Neutrophil (primary cell): ENCODE measurements at regions not wholly inside any gene's neighbourhood (a gene's known extent, or its start where the extent isn't known, plus 50 kb on each side); places are given as distances from the start of the nearest gene placed in this dataset.

ENCODE experiments used
- H3K27ac ChIP-seq: fragments of 200-600 bp; sonication (generic); 2 replicates; pipeline ENCODE4 v1.5.1; 2016; ENCODE audit warnings: mild to moderate bottlenecking, moderate library complexity
- H3K27me3 ChIP-seq: fragments of 200-600 bp; sonication (generic); 2 replicates; pipeline ENCODE4 v1.6.0; 2016; ENCODE audit warnings: mild to moderate bottlenecking
- H3K36me3 ChIP-seq: fragments of 200-600 bp; sonication (generic); 2 replicates; pipeline ENCODE4 v1.5.1; 2017
- H3K4me1 ChIP-seq, 2 experiments: fragments of 200-600 bp in 1 of 2; sonication (generic) in 1 of 2; 1 replicate in 1 of 2; 2 replicates in 1 of 2; pipeline versions ENCODE4 v1.5.1 to v1.6.1; 2013 to 2016; ENCODE audit warnings: low read depth in 1 of 2, low read length in 1 of 2, mild to moderate bottlenecking in 1 of 2, moderate library complexity in 1 of 2; ENCODE audit not compliant: control insufficient read depth in 1 of 2, insufficient read depth in 1 of 2
- H3K4me3 ChIP-seq, 2 experiments: fragments of 200-600 bp in 1 of 2; sonication (generic) in 1 of 2; 1 replicate in 1 of 2; 2 replicates in 1 of 2; pipeline ENCODE4 v1.5.1; 2013 to 2016; ENCODE audit warnings: low read depth in 1 of 2, low read length in 1 of 2, mild to moderate bottlenecking in 1 of 2, moderate library complexity in 1 of 2
- H3K9me3 ChIP-seq: fragments of 200-600 bp; sonication (generic); 2 replicates; pipeline ENCODE4 v1.5.1; 2016
- TF ChIP-seq, protein P1 (sequence below): fragments of 200-600 bp; sonication (generic); IDR thresholded peaks from 2 replicates; pipeline ENCODE4 v1.5.1; 2016; ENCODE audit warnings: antibody characterized with exemption

DNA sequence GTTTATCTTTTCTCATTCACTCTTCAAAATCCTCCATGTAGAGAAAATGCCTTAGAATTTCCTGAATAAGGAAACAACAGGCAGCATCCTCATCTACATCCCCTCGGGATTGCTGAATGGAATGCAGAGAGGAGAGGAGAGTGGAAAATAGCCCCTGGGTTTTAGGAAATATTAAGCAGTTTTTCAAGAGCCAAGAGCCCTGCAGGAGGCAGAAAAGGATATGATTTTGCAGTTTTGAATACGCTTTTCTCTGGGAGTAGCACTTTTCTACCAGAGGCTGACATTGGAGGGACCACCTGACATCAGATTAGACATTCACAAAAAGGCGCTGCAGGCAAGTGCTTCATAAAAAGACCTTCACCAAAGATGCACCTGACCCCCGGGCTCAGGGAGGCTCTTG, 362.2 kb upstream of the SFSWAP start:
- Histone ChIP-seq H3K4me3 (no peak overlapping the region), H3K9me3 (no peaks in the 10 kb centered on the region), H3K36me3 (no peaks in the 10 kb centered on the region), H3K27ac (no peak overlapping the region), H3K4me1 (no peaks in the 10 kb centered on the region), H3K27me3 (peaks cover 29% of the 10 kb centered on the region)
- TF ChIP-seq, protein P1, sequence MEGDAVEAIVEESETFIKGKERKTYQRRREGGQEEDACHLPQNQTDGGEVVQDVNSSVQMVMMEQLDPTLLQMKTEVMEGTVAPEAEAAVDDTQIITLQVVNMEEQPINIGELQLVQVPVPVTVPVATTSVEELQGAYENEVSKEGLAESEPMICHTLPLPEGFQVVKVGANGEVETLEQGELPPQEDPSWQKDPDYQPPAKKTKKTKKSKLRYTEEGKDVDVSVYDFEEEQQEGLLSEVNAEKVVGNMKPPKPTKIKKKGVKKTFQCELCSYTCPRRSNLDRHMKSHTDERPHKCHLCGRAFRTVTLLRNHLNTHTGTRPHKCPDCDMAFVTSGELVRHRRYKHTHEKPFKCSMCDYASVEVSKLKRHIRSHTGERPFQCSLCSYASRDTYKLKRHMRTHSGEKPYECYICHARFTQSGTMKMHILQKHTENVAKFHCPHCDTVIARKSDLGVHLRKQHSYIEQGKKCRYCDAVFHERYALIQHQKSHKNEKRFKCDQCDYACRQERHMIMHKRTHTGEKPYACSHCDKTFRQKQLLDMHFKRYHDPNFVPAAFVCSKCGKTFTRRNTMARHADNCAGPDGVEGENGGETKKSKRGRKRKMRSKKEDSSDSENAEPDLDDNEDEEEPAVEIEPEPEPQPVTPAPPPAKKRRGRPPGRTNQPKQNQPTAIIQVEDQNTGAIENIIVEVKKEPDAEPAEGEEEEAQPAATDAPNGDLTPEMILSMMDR, result no peak

DNA sequence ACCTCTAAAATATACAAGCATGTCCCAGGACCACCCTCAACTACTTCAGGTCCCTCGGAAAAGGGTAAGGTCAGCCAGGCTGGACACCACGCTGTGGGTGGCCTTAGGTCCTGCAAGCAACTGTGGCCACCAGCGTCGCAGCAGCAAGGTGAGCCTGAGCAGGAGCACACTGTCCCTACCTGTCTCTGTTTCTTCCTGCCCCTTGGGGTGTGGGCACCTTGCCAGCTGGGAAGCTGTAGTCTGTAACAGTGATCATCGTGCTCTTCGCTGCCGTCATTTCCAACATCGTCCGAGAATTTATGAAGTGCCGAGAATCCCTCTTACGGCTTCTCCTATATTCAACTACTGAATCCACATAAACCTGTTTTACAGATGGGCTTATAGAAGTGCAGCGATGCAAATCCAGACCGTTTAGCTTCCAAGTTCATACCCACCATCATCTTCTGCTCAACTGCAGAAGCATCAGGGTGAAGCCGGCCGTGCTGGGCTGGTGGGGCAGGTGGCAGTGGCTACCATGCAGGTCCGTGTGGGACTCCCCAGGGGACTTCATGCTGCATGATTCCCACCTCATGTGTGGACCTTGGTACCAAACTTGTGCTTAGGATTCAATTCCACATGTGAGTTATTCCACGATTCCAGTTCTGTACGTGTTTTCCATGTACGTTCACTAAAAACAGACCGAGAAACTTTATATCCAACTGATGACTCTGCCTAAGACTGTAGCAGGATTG, 361.3 kb upstream of the SFSWAP start:
- Histone ChIP-seq H3K36me3 (no peaks in the 10 kb centered on the region), H3K4me1 (no peaks in the 10 kb centered on the region), H3K9me3 (no peaks in the 10 kb centered on the region), H3K27me3 (peaks cover 29% of the 10 kb centered on the region), H3K4me3 (no peak overlapping the region), H3K27ac (no peak overlapping the region)
- TF ChIP-seq, protein P1, result no peak

DNA sequence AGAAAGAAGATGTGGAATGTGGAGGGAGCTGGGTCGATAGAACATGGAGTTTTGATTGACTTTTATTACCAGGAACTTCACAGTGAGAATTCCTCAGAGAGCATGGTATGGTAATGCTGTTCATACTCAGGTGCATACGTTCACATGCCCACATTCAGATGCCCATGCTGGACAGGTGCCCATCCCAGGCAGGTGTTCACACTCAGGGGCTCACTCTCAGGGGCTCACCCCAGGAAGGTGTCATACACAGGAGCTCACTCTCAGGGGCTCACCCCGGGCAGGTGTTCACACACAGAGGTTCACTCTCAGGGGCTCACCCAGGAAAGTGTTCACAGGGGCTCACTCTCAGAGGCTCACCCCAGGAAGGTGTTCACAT, 360.0 kb upstream of the SFSWAP start:
- H3K36me3 ChIP-seq, result no peaks in the 10 kb centered on the region
- H3K4me3 ChIP-seq, result no peak overlapping the region
- no peaks in the 10 kb centered on the region for H3K4me1 ChIP-seq
- H3K27ac ChIP-seq, result no peak overlapping the region
- peaks cover 29% of the 10 kb centered on the region for H3K27me3 ChIP-seq
- TF ChIP-seq, protein P1, result no peak
- no peaks in the 10 kb centered on the region for H3K9me3 ChIP-seq

DNA sequence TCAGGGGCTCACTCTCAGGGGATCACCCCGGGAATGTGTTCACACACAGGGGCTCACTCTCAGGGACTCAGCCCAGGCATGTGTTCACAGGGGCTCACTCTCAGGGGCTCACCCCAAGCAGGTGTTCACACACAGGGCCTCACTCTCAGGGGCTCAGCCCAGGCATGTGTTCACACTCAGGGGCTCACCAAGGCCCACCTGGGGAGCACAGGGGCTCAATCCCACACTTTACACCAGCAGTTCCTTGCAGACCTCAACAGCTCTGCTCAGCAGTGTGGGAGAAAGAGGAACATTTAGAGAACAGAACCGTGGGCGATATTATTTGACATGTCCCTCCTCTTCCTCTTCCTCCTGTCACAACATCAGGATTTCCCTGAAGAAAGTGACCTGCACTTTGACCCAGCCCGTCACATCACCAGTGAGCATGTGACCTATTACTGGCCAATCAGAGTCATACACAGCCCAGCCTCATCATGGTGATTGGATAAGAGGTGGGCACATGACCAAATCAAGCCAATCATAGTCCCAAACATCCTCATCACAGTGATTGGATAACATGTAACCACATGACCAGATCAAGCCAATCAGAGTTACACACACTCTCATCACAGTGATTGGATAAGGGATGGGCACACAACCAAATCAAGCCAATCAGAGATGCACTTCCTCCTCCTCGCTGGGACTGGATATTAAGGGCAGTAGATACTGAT, 359.4 kb upstream of the SFSWAP start:
- TF ChIP-seq, protein P1, result no peak
- Histone ChIP-seq H3K27me3 (peaks cover 29% of the 10 kb centered on the region), H3K27ac (no peak overlapping the region), H3K4me1 (no peaks in the 10 kb centered on the region), H3K36me3 (no peaks in the 10 kb centered on the region), H3K4me3 (no peak overlapping the region), H3K9me3 (no peaks in the 10 kb centered on the region)

DNA sequence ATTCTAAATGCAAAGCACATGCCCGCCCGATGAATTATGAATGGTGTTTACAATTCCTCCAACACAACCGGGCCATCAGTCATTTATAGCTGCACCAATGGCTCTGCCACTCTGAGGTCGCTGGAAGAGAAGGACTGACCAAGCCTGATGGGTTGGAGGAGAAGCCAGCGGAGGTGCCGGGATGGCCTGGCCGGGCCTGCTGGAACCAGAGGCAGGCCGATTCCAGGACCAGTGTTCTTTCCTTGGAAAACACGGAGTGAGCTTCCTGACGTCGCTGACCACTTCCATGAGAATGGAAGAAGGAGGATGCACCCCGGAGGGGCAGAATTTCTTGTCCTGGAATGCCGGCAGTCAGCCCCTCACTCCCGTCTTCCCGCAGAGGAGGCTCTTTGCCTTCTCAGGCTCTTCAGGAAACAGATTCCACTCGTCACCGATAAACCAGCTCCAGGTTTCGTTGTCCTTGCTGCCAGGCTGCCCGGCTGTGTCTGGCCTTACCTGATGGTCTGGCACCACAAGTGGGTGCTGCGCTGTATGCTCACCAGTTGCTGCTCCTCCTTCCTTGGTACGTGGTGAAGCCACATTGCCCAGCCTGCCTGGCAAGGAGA, 358.5 kb upstream of the SFSWAP start:
- Histone ChIP-seq H3K9me3 (no peaks in the 10 kb centered on the region), H3K36me3 (no peaks in the 10 kb centered on the region), H3K27ac (no peak overlapping the region), H3K4me3 (no peak overlapping the region), H3K4me1 (no peaks in the 10 kb centered on the region), H3K27me3 (peaks cover 29% of the 10 kb centered on the region)
- TF ChIP-seq, protein P1, result no peak
